T47D (cell line): ENCODE measurements at regions not wholly inside any gene's neighbourhood (a gene's known extent, or its start where the extent isn't known, plus 50 kb on each side); places are given as distances from the start of the nearest gene placed in this dataset.

Experiments
- DNase-seq, 2 experiments: peaks; one replicate each; pipeline versions ENCODE4 v3.0.0 to v3.0.0-alpha.2; 2011 to 2012; ENCODE audit warnings: low read depth in 1 of 2, low spot score in 1 of 2
- JUND ChIP-seq: IDR thresholded peaks from 2 replicates; pipeline ENCODE4 v1.6.1; 2012; ENCODE audit warnings: low read depth
- in situ Hi-C: cut with HindIII; loops from 2 replicates; pipeline ENCODE4 v1.10.0; 2016; ENCODE audit warnings: low sequenced_read_pairs, low pct_unique_long_range_greater_than_20kb

DNA sequence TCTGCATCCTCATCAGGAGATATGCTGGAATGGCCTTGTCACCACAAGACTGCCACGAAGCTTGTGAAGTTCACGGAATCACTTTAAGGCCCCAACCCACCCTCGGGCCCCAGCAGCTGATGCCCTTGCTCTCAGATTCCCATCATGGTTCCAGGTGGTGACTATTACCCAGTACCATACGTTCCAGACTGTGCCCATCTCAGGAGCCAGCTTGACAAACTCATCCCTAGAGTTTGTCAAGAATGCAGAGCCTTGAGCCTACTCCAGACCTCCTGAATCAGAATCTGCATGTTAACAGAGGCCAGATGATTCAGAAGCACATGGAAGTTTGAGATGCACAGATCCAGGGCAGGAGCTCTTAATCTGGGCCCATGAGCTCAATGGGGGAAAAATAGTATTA, 53.9 kb upstream of the RBM15 start:
- in situ Hi-C loops: no loop called here
- TF ChIP-seq JUND: no peak
- DNase-seq: no peak

DNA sequence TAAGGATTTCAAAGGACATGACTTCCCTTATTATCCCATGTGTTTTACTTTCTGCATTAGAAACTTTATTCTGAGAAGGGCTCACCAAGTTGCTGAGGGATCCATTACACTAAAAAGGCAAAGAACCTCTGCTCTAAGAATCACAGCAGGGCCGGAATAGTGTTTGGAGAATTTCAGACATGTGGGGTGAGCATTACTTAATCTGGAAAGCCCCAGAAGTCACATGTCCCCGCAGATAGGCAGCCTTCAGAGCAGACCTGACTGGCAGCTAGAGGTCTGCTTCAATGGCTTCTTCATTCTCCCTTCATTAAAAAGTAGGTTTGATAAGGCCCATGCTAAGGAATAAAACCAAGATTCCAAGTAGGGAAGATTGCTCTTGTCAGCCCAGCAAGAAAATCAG, 52.6 kb upstream of the RBM15 start:
- TF ChIP-seq JUND: no peak
- DNase-seq: no peak
- in situ Hi-C loops: no loop called here

DNA sequence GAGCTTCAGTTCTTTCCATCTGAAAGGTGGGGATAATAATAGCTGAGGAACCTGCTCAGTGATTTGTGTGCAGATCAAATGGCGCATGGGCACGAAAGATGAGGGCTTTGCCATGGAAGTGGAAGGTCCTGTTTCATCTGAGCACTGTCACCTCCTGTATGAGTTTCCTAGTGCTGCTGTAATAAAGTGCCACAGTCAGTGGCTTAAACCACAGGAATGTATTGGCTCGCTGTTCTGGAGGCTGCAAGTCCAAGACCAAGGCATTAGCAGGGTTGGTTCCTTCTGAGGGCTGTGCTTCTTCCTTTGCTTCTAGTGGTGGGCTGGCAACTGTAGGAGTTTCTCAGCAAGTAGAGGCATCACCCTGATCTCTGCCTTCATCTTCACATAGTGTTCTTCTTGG, 51.1 kb upstream of the RBM15 start:
- peak in 1 of 2 experiments; percentile 65 for DNase-seq
- TF ChIP-seq JUND: no peak
- in situ Hi-C loops: no loop called here
